Mammary epithelial cell (primary cell): ENCODE measurements at regions not wholly inside any gene's neighbourhood (a gene's known extent, or its start where the extent isn't known, plus 50 kb on each side); places are given as distances from the start of the nearest gene placed in this dataset.

Source experiments
- CTCF ChIP-seq, 2 donors: IDR thresholded peaks in 1 of 2; conservative IDR thresholded peaks in 1 of 2; 2 replicates each; pipeline ENCODE4 v1.5.1; 2011 to 2012; ENCODE audit warnings: inconsistent platforms in 2 of 2, low read length in 2 of 2, mild to moderate bottlenecking in 2 of 2, control low read depth in 1 of 2, low read depth in 1 of 2; ENCODE audit not compliant: insufficient read depth in 1 of 2; ENCODE audit errors: extremely low read depth in 1 of 2
- EZH2 ChIP-seq: IDR thresholded peaks from 2 replicates; pipeline ENCODE4 v1.6.1; 2012; ENCODE audit warnings: low read length, inconsistent platforms, borderline replicate concordance

GRCh38 chr21:38721055-38721454 is 84.7 kb upstream of the ETS2 start:
- TF ChIP-seq CTCF (conservative IDR thresholded peaks at IDR 0.05 in 1 of 2, IDR thresholded peaks at IDR 0.05 in 1 of 2; ENCODE audit: extremely low read depth in 1 of 2, insufficient read depth in 1 of 2, low read depth in 1 of 2, low read length in 2 of 2) (no peak), EZH2 (no peak)
